Nephron progenitor cell (in vitro differentiated cells): ENCODE measurements at regions not wholly inside any gene's neighbourhood (a gene's known extent, or its start where the extent isn't known, plus 50 kb on each side); places are given as distances from the start of the nearest gene placed in this dataset.
"Not testable (repeated sequence)": the region's sequence is repeated elsewhere in the genome, so short reads cannot be mapped to it uniquely, and the experiment has no call there.

Experiments
- DNase-seq: peaks from one replicate; pipeline ENCODE4 v3.0.0; 2021
- H3K27ac Mint-ChIP-seq: 2 replicates; pipeline ENCODE4 v1.8.0; 2021; ENCODE audit warnings: mild to moderate bottlenecking, moderate library complexity, mixed read lengths
- H3K27me3 Mint-ChIP-seq: 2 replicates; pipeline ENCODE4 v1.8.0; 2021; ENCODE audit warnings: mild to moderate bottlenecking, low read depth, mixed read lengths; ENCODE audit not compliant: poor library complexity
- H3K36me3 Mint-ChIP-seq: 2 replicates; pipeline ENCODE4 v1.8.0; 2021; ENCODE audit warnings: low read depth, mixed read lengths
- H3K4me1 Mint-ChIP-seq: 2 replicates; pipeline ENCODE4 v1.8.0; 2021; ENCODE audit warnings: mixed read lengths
- H3K4me3 Mint-ChIP-seq: 2 replicates; pipeline ENCODE4 v1.8.0; 2021; ENCODE audit warnings: mild to moderate bottlenecking, moderate library complexity, mixed read lengths
- H3K9me3 Mint-ChIP-seq: 2 replicates; pipeline ENCODE4 v1.8.0; 2021; ENCODE audit warnings: mild to moderate bottlenecking, moderate library complexity, mixed read lengths
- TF ChIP-seq, protein P1 (sequence below): fragments of 200-600 bp; sonication (generic); IDR thresholded peaks from 2 replicates; pipeline ENCODE4 v1.5.0; 2021; ENCODE audit warnings: antibody characterized with exemption

DNA sequence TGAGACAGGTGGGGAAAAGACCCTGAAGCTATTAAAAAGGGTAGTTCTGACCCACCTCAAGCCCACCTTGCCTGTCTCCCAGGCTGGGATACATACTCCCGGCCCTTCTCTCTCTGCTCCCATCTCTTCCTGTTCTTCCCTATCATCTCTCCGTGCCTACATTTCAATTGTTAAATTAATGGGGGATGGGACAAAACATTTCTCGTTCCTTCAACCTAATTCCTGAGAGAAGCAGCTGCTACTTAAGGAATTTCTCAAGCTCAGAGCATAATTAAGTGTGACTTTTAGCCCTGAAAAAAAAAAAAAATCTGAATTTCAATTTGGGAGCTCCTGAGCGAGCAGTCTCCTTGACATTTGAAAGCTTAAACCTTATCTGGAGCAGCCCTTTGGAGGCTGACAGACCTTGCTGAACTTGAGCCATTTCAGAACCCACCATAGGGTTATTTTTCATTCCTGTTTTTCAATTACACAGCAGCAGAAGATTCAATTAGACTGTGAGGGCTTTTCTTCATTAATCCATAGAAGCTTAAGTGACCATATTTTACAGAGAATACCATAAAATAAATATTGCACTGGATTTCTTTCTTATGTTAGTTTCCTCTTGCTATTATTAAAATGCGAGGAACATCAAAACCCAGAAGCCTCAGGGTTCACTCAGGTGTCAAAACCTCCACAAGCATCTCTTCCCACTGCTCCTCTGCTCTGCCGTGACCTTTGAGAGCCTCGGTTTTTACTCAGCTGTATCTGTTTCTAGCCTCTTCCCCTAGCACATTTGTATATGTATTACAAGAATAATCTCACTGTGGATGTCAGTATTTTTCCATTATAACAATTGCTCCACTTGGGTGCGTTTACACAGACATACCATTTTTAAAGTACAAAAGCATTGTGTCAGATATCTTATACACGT is 125.7 kb downstream of the B3GNT2 start:
- Mint-ChIP-seq H3K4me1 (peaks cover 38% of the 10 kb centered on the region), H3K4me3 (no peak overlapping the region), H3K27ac (peak overlapping the region; percentile 8), H3K27me3 (peaks cover 6% of the 10 kb centered on the region), H3K36me3 (no peaks in the 10 kb centered on the region), H3K9me3 (peaks cover 31% of the 10 kb centered on the region)
- DNase-seq = no peak
- TF ChIP-seq, protein P1, sequence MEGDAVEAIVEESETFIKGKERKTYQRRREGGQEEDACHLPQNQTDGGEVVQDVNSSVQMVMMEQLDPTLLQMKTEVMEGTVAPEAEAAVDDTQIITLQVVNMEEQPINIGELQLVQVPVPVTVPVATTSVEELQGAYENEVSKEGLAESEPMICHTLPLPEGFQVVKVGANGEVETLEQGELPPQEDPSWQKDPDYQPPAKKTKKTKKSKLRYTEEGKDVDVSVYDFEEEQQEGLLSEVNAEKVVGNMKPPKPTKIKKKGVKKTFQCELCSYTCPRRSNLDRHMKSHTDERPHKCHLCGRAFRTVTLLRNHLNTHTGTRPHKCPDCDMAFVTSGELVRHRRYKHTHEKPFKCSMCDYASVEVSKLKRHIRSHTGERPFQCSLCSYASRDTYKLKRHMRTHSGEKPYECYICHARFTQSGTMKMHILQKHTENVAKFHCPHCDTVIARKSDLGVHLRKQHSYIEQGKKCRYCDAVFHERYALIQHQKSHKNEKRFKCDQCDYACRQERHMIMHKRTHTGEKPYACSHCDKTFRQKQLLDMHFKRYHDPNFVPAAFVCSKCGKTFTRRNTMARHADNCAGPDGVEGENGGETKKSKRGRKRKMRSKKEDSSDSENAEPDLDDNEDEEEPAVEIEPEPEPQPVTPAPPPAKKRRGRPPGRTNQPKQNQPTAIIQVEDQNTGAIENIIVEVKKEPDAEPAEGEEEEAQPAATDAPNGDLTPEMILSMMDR = no peak

DNA sequence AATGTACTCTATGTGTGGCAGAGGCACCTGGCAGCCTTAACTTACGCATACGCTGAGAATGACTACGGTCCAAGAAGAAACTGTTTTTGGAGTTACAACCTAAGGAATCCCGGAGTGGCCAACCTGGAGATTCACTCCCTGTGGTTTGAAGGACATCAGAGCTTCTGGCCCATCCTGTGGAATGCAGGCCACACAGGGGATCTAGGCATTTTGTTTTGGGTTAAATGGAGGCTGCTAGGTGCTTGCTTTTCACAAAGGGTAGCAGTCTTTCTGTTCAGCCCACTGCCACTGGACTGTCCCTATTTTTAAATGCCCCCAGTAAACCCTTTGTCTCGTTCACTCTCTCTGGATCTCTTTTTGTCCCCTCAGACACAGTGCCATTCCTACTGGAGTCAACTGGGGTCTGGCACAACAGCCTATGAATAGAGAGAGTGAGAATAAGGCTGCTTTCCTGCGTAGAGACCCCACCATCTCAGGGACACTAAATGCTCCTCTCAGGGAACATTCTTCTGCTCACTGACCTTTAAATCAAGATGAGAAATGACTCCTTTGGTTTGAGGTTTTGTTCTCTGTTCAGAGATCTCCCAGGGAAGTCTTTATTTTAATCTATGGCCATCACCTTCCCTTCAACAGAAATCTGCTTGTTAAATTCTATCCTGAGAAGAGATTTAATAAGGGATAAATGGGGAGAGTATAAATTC is 124.9 kb downstream of the B3GNT2 start:
- Mint-ChIP-seq H3K9me3 (peaks cover 23% of the 10 kb centered on the region), H3K36me3 (no peaks in the 10 kb centered on the region), H3K4me1 (peaks cover 38% of the 10 kb centered on the region), H3K27me3 (peaks cover 2% of the 10 kb centered on the region), H3K4me3 (no peak overlapping the region), H3K27ac (peak overlapping the region; percentile 9)
- TF ChIP-seq, protein P1 = no peak
- DNase-seq = no peak

DNA sequence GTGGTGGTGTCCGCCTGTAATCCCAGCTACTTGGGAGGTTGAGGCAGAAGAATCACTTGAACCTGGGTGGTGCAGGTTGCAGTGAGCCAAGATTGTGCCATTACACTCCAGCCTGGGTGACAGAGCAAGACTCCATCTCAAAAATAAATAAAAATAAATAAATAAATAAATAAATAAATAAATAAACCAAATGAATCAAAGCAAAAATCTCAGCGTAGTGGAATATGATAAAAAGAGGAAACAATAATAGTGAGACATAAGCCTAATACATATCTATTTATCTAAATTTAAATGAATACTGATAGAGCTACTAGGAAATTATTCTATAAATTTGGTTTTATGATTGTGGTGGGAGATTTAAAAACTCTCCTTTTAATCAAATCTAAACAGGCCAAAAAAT is 124.2 kb downstream of the B3GNT2 start:
- not testable (repeated sequence) for H3K27me3 Mint-ChIP-seq, H3K4me3 Mint-ChIP-seq, H3K27ac Mint-ChIP-seq, DNase-seq, H3K36me3 Mint-ChIP-seq
- Mint-ChIP-seq H3K9me3 (peaks cover 16% of the 10 kb centered on the region), H3K4me1 (peaks cover 38% of the 10 kb centered on the region)

DNA sequence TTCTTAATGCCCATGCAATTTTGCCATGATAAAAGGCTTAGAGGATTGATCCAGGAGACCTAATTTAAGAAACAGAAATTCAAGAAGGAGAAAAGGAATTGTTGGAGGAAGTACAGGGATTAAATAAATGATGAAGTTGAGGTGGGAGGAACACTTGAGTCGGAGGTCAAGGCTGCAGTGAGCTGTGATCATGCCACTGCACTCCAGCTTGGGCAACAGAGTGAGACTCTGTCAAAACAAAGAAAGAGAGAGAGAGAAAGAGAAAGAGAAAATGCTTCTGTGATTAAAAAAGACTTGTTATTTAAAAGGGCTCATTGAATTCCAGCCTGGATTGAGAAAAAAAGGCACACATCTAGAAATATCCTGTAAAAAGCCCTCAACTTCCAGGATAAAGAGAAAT is 123.2 kb downstream of the B3GNT2 start:
- TF ChIP-seq, protein P1 = no peak
- H3K4me3 Mint-ChIP-seq = peak overlapping the region; percentile 9
- peaks cover 2% of the 10 kb centered on the region for H3K27me3 Mint-ChIP-seq
- H3K27ac Mint-ChIP-seq = peak overlapping the region; percentile 90
- H3K36me3 Mint-ChIP-seq = no peaks in the 10 kb centered on the region
- H3K9me3 Mint-ChIP-seq = peaks cover 6% of the 10 kb centered on the region
- peaks cover 44% of the 10 kb centered on the region for H3K4me1 Mint-ChIP-seq
- no peak for DNase-seq

DNA sequence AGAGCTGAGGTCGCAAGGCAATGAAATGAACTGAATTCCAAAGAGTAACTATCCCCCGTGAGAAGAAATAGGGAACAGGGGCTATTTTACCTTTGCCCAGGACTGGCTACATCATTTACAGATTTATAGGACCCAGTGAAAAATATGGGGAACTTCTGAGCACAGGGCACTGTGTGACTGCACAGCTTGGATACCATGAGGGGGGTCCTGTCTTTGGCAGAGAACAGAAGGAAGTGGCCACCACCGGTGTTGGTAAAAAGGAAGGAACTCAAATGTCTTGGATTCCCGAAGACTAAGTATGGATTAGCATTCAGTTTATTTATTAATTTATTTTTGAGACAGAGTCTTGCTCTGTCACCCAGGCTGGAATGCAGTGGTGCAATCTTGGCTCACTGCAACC is 119.6 kb downstream of the B3GNT2 start:
- Mint-ChIP-seq H3K27me3 (no peaks in the 10 kb centered on the region), H3K9me3 (no peaks in the 10 kb centered on the region), H3K27ac (no peak overlapping the region), H3K4me3 (no peak overlapping the region), H3K4me1 (peaks cover 31% of the 10 kb centered on the region), H3K36me3 (no peaks in the 10 kb centered on the region)
- TF ChIP-seq, protein P1 = no peak
- no peak for DNase-seq

DNA sequence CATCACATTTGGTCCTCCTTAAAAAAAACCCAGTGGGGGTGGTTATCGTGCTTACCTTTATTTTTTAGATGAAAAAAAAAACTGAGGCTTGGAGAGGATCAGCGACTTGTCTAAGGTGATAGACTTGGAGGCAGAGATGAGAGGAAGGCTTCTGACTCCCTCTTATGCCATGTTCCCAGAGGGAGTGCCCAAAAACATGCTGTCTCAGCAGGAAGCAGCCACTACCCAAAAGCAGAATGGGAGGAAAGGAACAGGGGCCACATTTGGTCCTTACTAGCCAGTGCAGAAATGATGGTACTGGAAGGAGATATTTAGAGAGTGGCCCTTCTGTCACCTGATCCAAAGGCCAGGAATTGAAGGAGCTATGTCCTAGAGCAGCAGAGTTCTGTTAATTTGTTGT is 118.4 kb downstream of the B3GNT2 start:
- Mint-ChIP-seq H3K27ac (no peak overlapping the region), H3K27me3 (no peaks in the 10 kb centered on the region), H3K4me3 (no peak overlapping the region), H3K36me3 (no peaks in the 10 kb centered on the region), H3K4me1 (peaks cover 38% of the 10 kb centered on the region), H3K9me3 (no peaks in the 10 kb centered on the region)
- TF ChIP-seq, protein P1 = no peak
- DNase-seq = no peak
